GM12892 (cell line): ENCODE measurements at regions not wholly inside any gene's neighbourhood (a gene's known extent, or its start where the extent isn't known, plus 50 kb on each side); places are given as distances from the start of the nearest gene placed in this dataset.

Experiments used
- POLR2A ChIP-seq: IDR thresholded peaks from 2 replicates; pipeline ENCODE4 v1.6.1; 2011; ENCODE audit warnings: low read depth, low read length, control low read depth
- TAF1 ChIP-seq: IDR thresholded peaks from 2 replicates; pipeline ENCODE4 v1.6.1; 2011; ENCODE audit warnings: low read depth, mild to moderate bottlenecking, control low read depth, low read length, borderline replicate concordance

GRCh38 chr13:30042891-30043630 lies 192.6 kb upstream of the UBL3 start:
- TF ChIP-seq POLR2A: no peak
- TF ChIP-seq TAF1: no peak
